GM12865 (cell line): ENCODE measurements at regions not wholly inside any gene's neighbourhood (a gene's known extent, or its start where the extent isn't known, plus 50 kb on each side); places are given as distances from the start of the nearest gene placed in this dataset.

Experiments used
- DNase-seq: peaks from one replicate; pipeline ENCODE4 v3.0.0; 2010; ENCODE audit warnings: low read depth
- H3K4me3 ChIP-seq: 2 replicates; pipeline ENCODE4 v1.5.1; 2011; ENCODE audit warnings: mild to moderate bottlenecking, low read depth, low read length, control low read depth
- TF ChIP-seq, protein P1 (sequence below): IDR thresholded peaks from 2 replicates; pipeline ENCODE4 v1.5.1; 2011; ENCODE audit warnings: low read length, control low read depth, low read depth, inconsistent platforms; ENCODE audit not compliant: insufficient read depth; ENCODE audit errors: missing control alignments

DNA sequence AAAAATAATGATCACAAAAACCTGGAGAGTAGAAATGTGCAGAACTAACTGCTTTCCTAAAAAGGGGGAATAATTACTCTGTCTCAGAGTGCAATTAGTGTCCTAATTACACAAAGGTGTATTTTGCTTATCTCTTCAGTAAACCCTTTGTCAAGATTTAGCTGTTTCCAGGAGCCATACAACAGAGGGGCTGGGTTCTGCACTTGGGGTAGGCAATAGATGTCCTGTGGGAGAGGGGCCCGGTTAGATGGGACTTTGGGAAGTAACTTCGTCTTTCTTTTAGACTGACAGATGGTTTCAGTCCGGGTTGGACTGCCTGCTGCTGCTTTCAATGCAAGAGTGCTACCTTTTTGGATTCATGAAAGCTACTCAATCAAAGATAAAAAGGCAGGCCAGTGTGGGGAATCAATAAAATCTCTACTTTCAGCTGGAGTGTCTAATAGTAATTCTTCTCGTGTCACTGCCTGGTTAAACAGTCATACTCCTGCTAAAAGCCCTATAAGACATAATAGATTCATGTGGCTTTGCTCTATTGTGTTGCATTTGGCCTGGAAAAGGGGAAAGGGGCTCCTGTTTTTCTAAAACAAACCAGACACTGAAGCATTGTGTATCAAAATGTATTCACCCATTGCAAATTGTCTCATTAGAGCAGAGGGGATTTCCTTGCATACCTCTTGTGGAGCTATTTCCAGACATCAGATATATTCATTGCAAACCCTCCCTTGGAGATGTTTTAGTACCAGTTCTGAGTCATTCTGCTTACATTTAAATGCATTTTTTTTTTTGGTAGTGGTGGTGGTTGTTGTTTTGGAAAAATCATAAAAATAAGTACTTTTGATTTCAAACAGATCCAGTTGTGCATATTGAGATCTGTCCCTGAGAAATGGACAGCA lies 83.3 kb upstream of the PCDH8 start:
- no peak for DNase-seq
- TF ChIP-seq, protein P1, sequence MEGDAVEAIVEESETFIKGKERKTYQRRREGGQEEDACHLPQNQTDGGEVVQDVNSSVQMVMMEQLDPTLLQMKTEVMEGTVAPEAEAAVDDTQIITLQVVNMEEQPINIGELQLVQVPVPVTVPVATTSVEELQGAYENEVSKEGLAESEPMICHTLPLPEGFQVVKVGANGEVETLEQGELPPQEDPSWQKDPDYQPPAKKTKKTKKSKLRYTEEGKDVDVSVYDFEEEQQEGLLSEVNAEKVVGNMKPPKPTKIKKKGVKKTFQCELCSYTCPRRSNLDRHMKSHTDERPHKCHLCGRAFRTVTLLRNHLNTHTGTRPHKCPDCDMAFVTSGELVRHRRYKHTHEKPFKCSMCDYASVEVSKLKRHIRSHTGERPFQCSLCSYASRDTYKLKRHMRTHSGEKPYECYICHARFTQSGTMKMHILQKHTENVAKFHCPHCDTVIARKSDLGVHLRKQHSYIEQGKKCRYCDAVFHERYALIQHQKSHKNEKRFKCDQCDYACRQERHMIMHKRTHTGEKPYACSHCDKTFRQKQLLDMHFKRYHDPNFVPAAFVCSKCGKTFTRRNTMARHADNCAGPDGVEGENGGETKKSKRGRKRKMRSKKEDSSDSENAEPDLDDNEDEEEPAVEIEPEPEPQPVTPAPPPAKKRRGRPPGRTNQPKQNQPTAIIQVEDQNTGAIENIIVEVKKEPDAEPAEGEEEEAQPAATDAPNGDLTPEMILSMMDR: no peak
- H3K4me3 ChIP-seq: no peak overlapping the region

DNA sequence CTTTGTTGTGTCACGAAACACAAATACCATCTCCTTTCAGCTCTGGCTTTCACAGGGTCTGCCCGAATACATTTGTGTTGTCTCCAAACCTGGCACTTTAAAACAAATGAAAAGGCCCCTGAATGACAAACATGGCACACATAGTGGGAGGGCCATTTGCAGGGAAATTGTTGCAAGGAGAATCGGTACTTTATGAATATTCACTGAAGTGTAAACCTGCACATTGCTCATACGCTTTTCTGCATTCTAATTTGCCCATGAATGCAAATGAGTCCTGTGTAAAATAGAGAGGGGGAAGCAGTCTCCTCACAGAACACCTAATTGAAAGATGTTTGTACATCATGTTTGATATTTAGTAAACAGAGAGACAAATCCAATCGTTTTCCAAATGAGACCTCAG lies 82.7 kb upstream of the PCDH8 start:
- H3K4me3 ChIP-seq: no peak overlapping the region
- no peak for DNase-seq
- TF ChIP-seq, protein P1: no peak

DNA sequence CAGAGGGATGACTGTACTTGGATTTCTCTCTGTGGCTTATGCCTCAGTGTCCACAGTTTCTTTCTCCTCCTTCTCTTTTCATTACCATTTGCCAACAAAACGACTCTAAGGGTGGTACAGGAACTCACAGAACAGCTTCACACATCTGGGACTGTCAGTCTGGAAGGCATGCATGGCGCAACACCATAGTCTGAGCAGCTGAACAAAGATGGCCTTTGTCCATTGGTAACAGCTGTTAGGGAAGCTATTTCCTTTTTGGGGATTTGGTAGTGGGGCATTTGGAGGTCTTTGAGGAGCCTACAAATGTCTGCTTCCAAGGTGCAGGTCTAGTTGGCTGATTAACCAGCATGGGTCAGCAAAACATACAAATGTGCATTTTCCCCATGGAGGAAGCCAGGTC lies 81.4 kb upstream of the PCDH8 start:
- no peak overlapping the region for H3K4me3 ChIP-seq
- TF ChIP-seq, protein P1: no peak
- DNase-seq: no peak

DNA sequence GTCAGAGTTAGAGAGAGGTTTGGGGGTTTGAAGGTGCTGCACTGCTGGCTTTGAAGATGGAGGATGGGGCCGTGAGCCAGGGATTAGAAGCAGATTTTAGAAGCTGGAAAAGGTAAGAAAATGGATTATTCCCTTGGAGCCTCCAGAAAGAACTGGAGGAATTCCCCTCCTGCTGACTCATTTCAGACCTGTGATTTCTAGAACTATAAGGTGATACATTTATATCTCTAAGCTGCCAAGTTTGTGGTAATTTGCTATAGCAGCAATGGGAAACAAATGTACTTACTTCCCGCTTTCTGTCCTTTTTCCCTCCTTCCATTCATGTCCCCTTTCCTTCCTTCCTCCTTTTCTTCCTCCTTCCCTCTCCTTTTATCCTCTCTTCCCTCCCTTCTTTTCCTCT lies 78.5 kb upstream of the PCDH8 start:
- TF ChIP-seq, protein P1: no peak
- H3K4me3 ChIP-seq: no peak overlapping the region

DNA sequence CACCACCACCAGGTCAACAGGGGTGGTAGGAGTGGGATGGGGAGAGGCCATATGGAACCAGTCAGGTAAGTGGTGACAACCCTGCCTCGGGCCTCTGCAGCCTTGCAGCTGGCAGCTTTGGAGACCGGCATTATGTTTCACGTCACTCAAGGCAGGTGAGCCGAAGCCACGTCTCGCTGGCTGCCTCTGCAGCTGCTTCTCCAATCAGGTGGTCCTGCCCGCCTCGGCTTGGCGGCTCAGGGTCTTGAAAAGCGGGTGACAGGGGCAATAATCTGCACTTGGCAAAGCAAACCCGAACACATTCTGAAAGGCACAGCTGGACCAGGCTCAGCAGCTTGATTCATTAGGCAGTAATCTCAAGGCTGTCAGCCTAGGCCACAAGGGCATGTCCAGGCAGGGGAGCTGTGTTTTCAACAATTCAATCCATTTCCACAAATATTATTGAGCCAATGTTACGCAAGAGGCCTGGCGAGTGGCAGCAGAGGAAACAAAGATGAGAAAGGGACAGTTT lies 77.4 kb upstream of the PCDH8 start:
- DNase-seq: no peak
- TF ChIP-seq, protein P1: no peak

More for the DNA sequence above, 78.5 kb upstream of the PCDH8 start:
- no peak for DNase-seq

DNA sequence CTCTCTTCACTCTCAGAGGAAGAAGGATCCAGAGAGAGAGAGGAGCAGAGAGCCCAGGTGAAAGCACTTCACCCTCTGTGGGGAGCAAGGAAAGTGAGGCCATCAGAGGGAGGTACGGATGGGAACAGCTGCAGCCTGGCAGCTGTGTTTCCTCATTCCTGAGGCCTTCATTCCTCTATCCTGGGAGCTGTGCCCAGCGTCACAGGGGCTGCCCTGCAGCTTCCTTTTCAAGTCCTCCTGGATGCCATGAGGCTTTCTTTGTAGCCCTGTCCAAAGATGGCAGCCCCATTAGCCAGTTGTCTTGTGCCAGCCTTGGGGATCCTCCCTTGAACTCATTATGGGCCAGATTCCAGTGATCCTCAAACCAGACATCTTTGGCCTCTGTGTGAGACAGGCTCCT lies 76.8 kb upstream of the PCDH8 start:
- no peak for DNase-seq
- TF ChIP-seq, protein P1: no peak
- H3K4me3 ChIP-seq: no peak overlapping the region

More for the DNA sequence above, 77.4 kb upstream of the PCDH8 start:
- H3K4me3 ChIP-seq: no peak overlapping the region
